GM21381 (cell line): ENCODE measurements at regions not wholly inside any gene's neighbourhood (a gene's known extent, or its start where the extent isn't known, plus 50 kb on each side); places are given as distances from the start of the nearest gene placed in this dataset.
"Not testable (repeated sequence)": the region's sequence is repeated elsewhere in the genome, so short reads cannot be mapped to it uniquely, and the experiment has no call there.

Experiments used
- ATAC-seq: cut with Tn5 transposase; IDR thresholded peaks from one replicate; pipeline ENCODE4 v1.9.1; 2021; ENCODE audit warnings: mild to moderate bottlenecking, moderate library complexity; ENCODE audit not compliant: unreplicated experiment

DNA sequence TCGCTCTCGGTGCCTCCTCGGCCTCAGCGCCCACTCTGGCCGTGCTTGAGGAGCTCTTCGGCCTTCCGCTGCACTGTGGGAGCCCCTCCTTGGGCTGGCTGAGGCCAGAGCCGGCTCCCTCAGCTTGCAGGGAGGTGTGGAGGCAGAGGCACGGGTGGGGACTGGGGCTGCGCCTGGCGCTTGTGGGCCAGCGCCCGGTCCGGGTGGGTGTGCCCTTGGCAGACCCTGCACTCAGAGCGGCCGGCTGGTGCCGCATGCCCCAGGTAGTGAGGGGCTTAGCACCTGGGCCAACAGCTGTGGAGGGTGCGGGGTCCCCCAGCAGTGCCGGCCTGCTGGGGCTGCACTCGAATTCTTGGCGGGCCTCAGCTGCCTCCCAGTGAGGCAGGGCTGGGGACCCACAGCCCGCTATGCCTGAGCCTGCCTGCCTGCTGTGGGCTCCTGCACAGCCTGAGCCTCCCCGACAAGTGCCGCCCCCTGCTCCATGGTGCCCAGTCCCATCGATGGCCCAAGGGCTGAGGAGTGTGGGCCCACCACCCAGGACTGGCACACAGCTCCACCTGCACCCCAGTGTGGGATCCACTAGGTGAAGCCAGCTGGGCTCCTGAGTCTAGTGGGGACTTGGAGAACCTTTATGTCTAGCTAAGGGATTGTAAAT is 2085.2 kb upstream of the ACO1 start:
- ATAC-seq = no peak

DNA sequence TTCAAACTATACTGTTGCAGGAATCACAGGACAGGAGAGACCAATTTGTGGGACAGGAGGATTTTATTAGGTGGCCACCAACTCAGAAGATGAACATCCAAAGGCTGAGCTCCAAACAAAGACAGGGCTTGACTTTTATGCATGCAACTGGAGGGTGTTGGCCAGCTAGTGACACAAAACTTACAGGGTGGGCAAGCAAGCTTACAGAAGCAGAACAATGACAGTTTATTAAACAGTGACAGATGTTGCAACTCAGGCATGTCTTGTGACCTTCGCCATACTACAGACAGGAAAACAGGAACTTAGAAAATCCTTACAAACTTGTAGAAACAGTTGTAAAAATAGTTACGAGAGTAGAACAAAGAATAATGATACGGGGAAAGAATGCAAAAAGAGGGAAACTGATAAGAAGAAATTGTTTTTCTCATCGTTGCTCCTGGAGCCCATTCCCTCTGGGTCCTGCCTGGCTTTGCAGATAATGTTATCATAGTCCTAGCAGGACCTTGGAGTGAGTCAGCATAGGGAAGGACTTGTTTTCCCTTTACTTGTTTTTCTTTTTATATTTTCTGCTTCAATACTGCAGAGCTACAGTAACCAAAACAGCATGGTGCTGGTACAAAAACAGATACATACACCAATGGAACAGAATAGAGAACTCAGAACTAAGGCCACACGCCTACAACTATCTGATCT is 2083.0 kb upstream of the ACO1 start:
- ATAC-seq = no peak

- no peak for ATAC-seq
Measured at GRCh38 chr9:30310711-30311110, 2073.7 kb upstream of the ACO1 start.

DNA sequence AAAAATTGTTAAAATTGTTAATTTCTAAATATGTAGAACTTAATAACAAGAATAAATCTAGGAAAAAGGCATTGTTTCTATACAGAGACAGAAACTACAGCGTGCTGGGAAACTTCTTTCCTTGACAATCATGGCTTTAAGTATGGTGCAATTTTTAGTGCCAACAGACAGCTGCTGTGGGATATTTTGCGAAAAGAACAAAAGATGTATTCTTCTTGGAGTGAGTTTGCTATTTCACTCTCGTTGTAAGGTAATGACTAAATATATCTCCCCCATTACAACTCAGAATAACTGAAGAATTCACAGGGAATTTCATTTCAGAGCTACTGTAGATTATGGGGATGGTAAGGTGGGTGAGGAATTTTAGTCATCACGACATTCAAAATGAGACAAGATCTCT is 2055.0 kb upstream of the ACO1 start:
- ATAC-seq = no peak

- ATAC-seq = no peak
Measured at GRCh38 chr9:30348904-30349303, 2035.5 kb upstream of the ACO1 start.

DNA sequence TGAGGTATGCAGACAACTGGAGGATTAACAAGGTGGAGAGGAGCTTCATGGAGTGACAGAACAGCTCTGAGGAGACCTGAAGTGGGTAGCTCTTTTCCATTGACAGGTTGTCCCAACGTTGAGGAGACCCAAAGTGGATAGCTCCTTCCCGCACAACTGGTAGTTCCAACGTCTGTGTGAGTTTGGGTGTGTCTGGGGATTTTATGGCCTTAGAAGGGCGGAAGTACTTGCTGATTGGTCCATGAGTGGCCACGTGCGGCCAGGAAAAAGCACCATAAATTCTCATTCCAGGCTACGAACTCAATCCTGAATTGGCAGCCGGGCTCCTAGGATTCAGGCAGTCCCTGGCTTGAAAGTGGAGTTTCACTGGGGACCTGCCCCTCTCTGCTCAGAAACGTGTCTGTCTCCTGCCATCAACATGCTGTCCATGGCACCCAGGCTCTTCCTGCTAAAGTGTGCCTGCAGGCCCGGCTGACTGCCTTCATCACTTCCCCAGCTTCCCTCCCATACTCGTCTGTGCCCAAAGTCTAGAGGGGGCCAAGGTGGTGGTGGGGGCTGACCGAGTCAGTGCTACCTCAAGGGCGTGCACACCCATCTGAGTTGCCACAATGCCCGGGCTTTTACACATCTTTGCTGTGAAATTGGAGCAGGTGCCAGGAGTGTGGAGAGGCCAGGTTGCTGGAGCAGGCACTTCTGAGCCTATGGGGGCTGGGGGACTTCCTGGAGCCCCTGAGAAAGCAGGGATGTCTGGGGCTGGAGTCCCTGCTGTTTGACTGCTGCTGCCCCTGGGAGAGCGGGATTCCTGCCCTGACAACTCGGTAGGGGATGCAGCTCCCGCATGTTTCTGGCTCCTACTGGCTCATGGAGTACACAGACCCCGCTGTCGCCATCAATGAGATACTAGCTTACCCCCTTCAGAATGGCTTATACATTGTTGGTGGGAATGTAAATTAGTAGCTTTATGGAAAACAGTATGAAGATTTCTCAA is 2034.6 kb upstream of the ACO1 start:
- ATAC-seq = no peak

- no peak for ATAC-seq
Measured at GRCh38 chr9:30356221-30356620, 2028.2 kb upstream of the ACO1 start.

- no peak for ATAC-seq
Measured at GRCh38 chr9:30362373-30362772, 2022.1 kb upstream of the ACO1 start.

DNA sequence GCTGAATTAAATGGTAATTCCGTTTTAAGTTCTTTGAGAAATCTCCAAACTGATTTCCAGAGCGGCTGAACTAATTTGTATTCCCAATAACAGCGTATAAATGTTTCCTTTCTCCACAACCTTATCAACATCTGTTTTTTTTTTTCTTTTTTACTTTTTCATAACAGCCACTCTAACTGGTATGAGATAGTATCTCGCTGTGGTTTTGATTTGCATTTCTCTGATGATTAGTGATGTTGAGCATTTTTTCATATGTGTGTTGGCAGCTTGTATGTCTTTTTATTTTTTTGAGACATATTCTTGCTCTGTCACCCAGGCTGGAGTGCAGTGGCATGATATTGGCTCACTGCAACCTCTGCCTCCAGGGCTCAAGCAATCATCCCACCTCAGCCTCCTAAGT is 2018.3 kb upstream of the ACO1 start:
- not testable (repeated sequence) for ATAC-seq

- no peak for ATAC-seq
Measured at GRCh38 chr9:30382271-30382670, 2002.2 kb upstream of the ACO1 start.

- no peak for ATAC-seq
Measured at GRCh38 chr9:30410273-30410672, 1974.2 kb upstream of the ACO1 start.

- ATAC-seq = no peak
Measured at GRCh38 chr9:30411571-30411970, 1972.9 kb upstream of the ACO1 start.

DNA sequence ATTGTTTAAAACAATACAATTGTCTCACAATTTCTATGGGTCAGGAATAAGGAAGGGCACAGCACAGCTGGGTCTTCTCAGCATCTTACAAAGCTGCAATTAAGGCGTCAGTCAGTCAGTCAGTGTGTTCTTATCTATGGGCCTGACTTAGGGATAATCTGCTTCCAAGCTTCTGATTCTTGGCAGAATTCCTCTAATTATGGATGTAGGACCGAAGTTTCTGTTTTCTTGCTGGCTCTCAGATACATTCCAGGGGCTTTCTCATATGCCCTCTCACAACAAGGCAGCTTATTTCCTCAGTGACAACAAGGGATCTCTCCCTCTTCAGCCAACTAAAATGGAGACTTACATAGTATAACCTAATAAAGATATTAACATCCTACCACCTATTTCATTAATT is 1925.3 kb upstream of the ACO1 start:
- ATAC-seq = no peak

GRCh38 chr9:30476826-30477225 is 1907.6 kb upstream of the ACO1 start:
- ATAC-seq = no peak

DNA sequence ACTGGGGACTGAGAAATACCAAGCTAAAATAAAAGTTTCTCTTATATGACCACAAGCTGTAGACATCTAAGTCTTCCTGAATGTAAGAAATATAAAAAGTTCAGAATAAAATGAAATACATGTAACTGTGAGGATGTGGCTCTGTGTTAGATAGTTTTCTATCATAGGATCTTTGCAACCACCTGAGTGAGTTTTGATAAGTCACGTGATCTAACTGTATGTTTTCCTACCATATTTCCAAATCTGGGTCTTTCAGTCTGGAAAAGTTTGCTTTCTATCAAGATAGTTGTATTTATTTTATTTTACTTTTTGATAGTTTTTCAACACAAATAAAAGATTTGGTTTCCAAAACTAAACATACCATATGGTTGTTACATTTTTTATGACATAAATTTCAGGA is 1905.8 kb upstream of the ACO1 start:
- ATAC-seq = no peak

DNA sequence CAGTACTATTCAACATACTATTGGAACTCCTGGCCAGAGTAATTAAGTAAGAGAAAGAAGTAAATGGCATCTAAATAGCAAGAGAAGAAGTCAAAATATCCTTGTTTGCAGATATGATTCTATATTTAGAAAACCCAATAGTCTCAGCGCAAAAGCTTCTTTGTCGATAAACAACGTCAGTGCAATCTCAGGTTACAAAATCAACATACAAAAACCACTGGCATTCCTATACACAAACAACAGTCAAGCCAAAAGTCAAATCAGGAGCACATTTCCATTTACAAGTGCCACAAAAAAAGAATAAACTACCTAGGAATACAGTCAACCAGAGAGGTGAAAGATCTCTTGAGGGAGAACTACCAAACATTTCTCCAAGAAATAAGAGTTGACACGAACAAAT is 1901.9 kb upstream of the ACO1 start:
- ATAC-seq = no peak

DNA sequence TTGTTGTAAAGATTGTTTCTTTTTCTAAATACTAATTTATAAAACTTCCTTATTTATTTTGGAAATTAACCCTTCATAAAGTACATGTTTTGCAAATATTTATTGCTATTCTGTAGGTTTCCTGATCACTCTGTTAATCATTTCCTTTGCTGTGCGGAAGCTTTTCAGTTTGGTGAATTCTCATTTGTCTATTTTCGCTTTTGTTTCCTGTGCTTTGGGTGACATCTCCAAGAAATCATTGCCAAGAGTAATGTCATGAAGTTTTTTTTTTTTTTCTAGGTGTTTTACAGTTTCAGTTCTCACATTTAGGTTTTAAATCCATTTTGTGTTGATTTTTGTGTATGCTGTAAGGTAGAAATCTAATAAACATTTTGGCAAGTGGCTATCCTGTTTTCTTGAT is 1899.8 kb upstream of the ACO1 start:
- no peak for ATAC-seq

DNA sequence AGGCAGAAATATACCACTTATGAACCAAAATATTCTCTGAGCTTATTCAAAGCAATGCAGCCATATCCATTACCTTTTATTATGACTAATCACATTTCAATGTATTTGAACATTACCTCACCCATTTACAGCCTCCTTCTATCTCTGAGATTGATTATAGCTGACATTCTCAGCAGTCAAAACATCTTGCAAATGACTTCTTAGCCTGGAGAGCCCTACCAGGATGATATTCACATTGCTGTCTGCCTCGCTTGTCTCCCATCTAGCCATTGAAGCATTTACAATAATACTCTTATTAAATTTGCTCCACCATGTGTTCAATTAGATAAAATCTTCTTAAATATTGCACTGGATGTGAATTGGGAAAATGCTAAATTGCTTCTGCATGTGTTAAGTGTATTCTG is 1879.9 kb upstream of the ACO1 start:
- ATAC-seq = no peak

DNA sequence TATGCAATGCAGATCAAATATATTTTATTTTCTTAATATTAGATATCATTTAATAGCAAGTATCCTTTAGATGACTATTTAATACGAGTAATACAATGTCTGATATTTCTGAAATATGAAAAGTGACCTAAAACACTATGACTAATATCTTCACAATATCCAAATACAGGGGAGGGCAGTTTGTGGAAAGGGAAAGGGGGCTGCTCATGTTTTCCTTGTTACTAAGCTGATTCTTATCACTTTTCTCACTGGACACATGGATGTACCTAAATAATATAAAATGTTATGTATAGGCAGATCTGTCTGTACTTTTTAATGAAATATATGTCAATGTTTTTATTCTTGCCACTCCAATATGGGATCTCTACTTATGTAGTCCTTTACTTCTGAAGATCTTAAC is 1879.1 kb upstream of the ACO1 start:
- no peak for ATAC-seq

DNA sequence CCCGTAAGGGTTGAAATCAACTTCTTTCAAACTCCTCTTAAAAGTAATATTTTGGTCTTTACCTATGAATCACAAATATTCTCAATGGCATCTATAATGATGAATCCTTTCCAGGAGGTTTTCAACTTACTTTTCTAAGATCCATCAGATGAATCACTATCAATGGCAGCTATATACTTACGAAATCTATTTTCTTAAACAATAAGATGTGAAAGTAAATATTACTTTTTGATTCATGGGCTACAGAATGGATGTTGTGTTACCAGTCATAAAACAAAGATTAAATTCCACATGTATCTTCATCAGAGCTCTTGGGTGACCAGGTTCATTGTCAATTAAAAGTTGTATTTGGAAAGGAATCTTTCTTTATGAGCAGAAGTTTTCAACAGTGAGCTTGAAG is 1877.7 kb upstream of the ACO1 start:
- no peak for ATAC-seq

- ATAC-seq = no peak
Measured at GRCh38 chr9:30507166-30507565, 1877.3 kb upstream of the ACO1 start.

- no peak for ATAC-seq
Measured at GRCh38 chr9:30511666-30512065, 1872.8 kb upstream of the ACO1 start.
